Heart left ventricle (tissue), 16 donors: ENCODE measurements at regions not wholly inside any gene's neighbourhood (a gene's known extent, or its start where the extent isn't known, plus 50 kb on each side); places are given as distances from the start of the nearest gene placed in this dataset.

Experiments used
- ATAC-seq, 4 donors: fragments of 200-7000 bp; cut with Tn5 transposase; one replicate each; pipeline ENCODE4 v1.9.1; 2020 to 2022; ENCODE audit warnings: moderate library complexity in 4 of 4, mild to moderate bottlenecking in 3 of 4, moderate number of reproducible peaks in 1 of 4
- DNase-seq, 5 donors: peaks; one replicate each; pipeline ENCODE4 v3.0.0-alpha.2; 2020
- H3K27ac ChIP-seq, 12 donors: fragments of 200-600 bp; sonication (generic) in 4 of 12; one replicate each; pipeline versions ENCODE4 v1.5.0 to v1.8.0; 2016 to 2022; ENCODE audit warnings: mild to moderate bottlenecking in 2 of 12
- H3K27me3 ChIP-seq, 9 donors: fragments of 200-600 bp; sonication (generic) in 2 of 9; one replicate each; pipeline versions ENCODE4 v1.5.1 to v1.8.0; 2016 to 2022; ENCODE audit warnings: mild to moderate bottlenecking in 3 of 9
- H3K36me3 ChIP-seq, 9 donors: fragments of 200-600 bp; sonication (generic) in 2 of 9; one replicate each; pipeline versions ENCODE4 v1.5.0 to v1.8.0; 2018 to 2022; ENCODE audit warnings: mild to moderate bottlenecking in 2 of 9
- H3K4me1 ChIP-seq, 12 donors: fragments of 200-600 bp; sonication (generic) in 4 of 12; one replicate each; pipeline versions ENCODE4 v1.5.0 to v1.8.0; 2016 to 2022; ENCODE audit warnings: mild to moderate bottlenecking in 3 of 12
- H3K4me3 ChIP-seq, 12 donors: fragments of 200-600 bp; sonication (generic) in 4 of 12; one replicate each; pipeline versions ENCODE4 v1.5.0 to v1.8.0; 2017 to 2022; ENCODE audit warnings: mild to moderate bottlenecking in 9 of 12, moderate library complexity in 4 of 12
- H3K9me3 ChIP-seq, 12 donors: fragments of 200-600 bp; sonication (generic) in 4 of 12; one replicate each; pipeline versions ENCODE4 v1.5.0 to v1.8.0; 2016 to 2022; ENCODE audit warnings: mild to moderate bottlenecking in 1 of 12
- POLR2A ChIP-seq, 2 donors: fragments of 450-650 bp; IDR thresholded peaks; one replicate each; pipeline ENCODE4 v1.6.1; 2017; ENCODE audit warnings: antibody characterized with exemption in 2 of 2, mild to moderate bottlenecking in 2 of 2, moderate library complexity in 2 of 2
- WGBS, 4 donors: extraction: QIAGEN DNeasy Blood & Tissue Kit in 2 of 4; methylation state at CpG; one replicate each; pipeline versions ENCODE4 v1.1.5 to v1.1.7; 2013 to 2018; 5-methylcytosine and 5-hydroxymethylcytosine counted together
- intact Hi-C, 10 donors: fragments of 100-400 bp; cut with DNase I; formaldehyde crosslinking; loops; one replicate each; pipeline versions ENCODE4 v1.11.1 to v1.14.2; 2022
- TF ChIP-seq, protein P1 (sequence below), 12 donors: fragments of 200-600 bp; sonication (generic) in 4 of 12; IDR thresholded peaks; one replicate each; pipeline versions ENCODE4 v1.5.0 to v1.8.0; 2018 to 2022; ENCODE audit warnings: antibody characterized with exemption in 12 of 12, mild to moderate bottlenecking in 5 of 12
- donor health status: ischemic (EF 13 %, LVEDD 7.1; RV severe dilation, severe dysfunction).
- donor health status: healthy with polysubstance abuse.
- donor health status: DM: no; HTN: yes; CAD: no.
- donor health status: DM: no; HTN: no; CAD: no.
- donor health status: ischemic (EF 25% LVEDD 6.9; RV normal size, moderate dysfunction).
- donor health status: ischemic (EF 25% LVEDD 5.7; RV mildly dilated, moderate dysfunction).
- donor health status: healthy.
- donor health status: DM: yes; HTN: yes; CAD: no.
- donor health status: ischemic (EF 35%, LVEDD 5.7; RV mildly dilated, moderate dysfunction).
- donor health status: nonischemic (EF 11% LVEDD 7.7; RV severe dilation, severe dysfunction).
- donor health status: DM: yes; HTN: yes; CAD: no.
- donor health status: PGD.
- donor health status: ischemic (EF 29% LVEDD 5.4; RV normal size, mild dysfunction).
- donor health status: nonischemic (EF 23%, LVEDD 6.1; RV moderate dilation, normal function).

GRCh38 chr7:153935095-153935494 is 117.1 kb upstream of the DPP6 start:
- ATAC-seq, result peak in 1 of 4 donors; percentile 20
- H3K36me3 ChIP-seq, result no peaks in the 10 kb centered on the region
- peaks cover 0 to 12% (median 0%) of the 10 kb centered on the region in 9 donors for H3K27me3 ChIP-seq
- DNase-seq, result no peak
- WGBS, 4 donors, result 60 to 78% (median 63%) methylated on average over 11 to 13 of the region's 13 CpGs
- TF ChIP-seq POLR2A (IDR thresholded peaks at IDR 0.05), result no peak
- TF ChIP-seq, protein P1, sequence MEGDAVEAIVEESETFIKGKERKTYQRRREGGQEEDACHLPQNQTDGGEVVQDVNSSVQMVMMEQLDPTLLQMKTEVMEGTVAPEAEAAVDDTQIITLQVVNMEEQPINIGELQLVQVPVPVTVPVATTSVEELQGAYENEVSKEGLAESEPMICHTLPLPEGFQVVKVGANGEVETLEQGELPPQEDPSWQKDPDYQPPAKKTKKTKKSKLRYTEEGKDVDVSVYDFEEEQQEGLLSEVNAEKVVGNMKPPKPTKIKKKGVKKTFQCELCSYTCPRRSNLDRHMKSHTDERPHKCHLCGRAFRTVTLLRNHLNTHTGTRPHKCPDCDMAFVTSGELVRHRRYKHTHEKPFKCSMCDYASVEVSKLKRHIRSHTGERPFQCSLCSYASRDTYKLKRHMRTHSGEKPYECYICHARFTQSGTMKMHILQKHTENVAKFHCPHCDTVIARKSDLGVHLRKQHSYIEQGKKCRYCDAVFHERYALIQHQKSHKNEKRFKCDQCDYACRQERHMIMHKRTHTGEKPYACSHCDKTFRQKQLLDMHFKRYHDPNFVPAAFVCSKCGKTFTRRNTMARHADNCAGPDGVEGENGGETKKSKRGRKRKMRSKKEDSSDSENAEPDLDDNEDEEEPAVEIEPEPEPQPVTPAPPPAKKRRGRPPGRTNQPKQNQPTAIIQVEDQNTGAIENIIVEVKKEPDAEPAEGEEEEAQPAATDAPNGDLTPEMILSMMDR (IDR thresholded peaks at IDR 0.05), result no peak
- no peak overlapping the region for H3K27ac ChIP-seq
- intact Hi-C loops, result no loop called here
- no peaks in the 10 kb centered on the region for H3K9me3 ChIP-seq
- H3K4me3 ChIP-seq, result no peak overlapping the region
- no peaks in the 10 kb centered on the region for H3K4me1 ChIP-seq

DNA sequence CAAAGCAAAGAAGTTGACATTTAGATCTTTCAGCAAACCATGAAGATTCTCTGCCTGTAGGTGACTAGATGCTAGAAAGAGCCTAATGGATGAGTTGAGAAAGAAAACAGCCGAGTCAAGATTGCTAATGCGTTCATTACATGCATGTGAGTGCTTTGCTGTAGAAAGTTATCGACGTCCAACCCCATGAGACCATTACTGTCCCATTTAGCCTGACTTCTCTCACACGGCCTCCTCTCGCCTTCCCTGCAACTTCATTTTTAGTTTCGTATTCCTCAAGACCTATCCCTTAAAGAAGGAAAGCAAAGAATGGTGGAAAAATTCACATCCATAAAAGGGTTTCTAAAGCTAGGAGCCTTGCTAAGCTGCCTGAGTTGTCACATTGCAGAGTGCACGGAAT is 113.7 kb upstream of the DPP6 start:
- ATAC-seq, result no peak
- H3K4me1 ChIP-seq, result no peaks in the 10 kb centered on the region
- no peak for TF ChIP-seq POLR2A (IDR thresholded peaks at IDR 0.05)
- TF ChIP-seq, protein P1 (IDR thresholded peaks at IDR 0.05), result no peak
- WGBS, 4 donors, result 85 to 88% (median 87%) methylated on average over 8 of the region's 8 CpGs
- intact Hi-C loops, result no loop called here
- H3K36me3 ChIP-seq, result no peaks in the 10 kb centered on the region
- no peak overlapping the region for H3K4me3 ChIP-seq
- H3K27ac ChIP-seq, result no peak overlapping the region
- H3K27me3 ChIP-seq, result peaks cover 0 to 16% (median 0%) of the 10 kb centered on the region in 9 donors
- H3K9me3 ChIP-seq, result no peaks in the 10 kb centered on the region
- no peak for DNase-seq

GRCh38 chr7:153939177-153939576 is 113.0 kb upstream of the DPP6 start:
- TF ChIP-seq, protein P1 (IDR thresholded peaks at IDR 0.05), result no peak
- no peak for TF ChIP-seq POLR2A (IDR thresholded peaks at IDR 0.05)
- no peak for ATAC-seq
- 66 to 73% (median 70%) methylated on average over 5 of the region's 5 CpGs for WGBS, 4 donors
- Histone ChIP-seq H3K4me1 (no peaks in the 10 kb centered on the region), H3K4me3 (no peak overlapping the region), H3K27ac (no peak overlapping the region), H3K27me3 (peaks cover 0 to 13% (median 0%) of the 10 kb centered on the region in 9 donors), H3K36me3 (no peaks in the 10 kb centered on the region), H3K9me3 (no peaks in the 10 kb centered on the region)
- intact Hi-C loops, result no loop called here
- no peak for DNase-seq

GRCh38 chr7:153939654-153940053 is 112.5 kb upstream of the DPP6 start:
- intact Hi-C loops, result no loop called here
- Histone ChIP-seq H3K4me1 (no peaks in the 10 kb centered on the region), H3K27ac (no peak overlapping the region), H3K27me3 (peaks cover 0 to 8% (median 0%) of the 10 kb centered on the region in 9 donors), H3K36me3 (no peaks in the 10 kb centered on the region), H3K4me3 (no peak overlapping the region), H3K9me3 (no peaks in the 10 kb centered on the region)
- ATAC-seq, result no peak
- 80 to 85% (median 81%) methylated on average over 3 of the region's 3 CpGs for WGBS, 4 donors
- no peak for DNase-seq
- TF ChIP-seq, protein P1 (IDR thresholded peaks at IDR 0.05), result no peak
- no peak for TF ChIP-seq POLR2A (IDR thresholded peaks at IDR 0.05)
